HG03460 (cell line): ENCODE measurements at regions not wholly inside any gene's neighbourhood (a gene's known extent, or its start where the extent isn't known, plus 50 kb on each side); places are given as distances from the start of the nearest gene placed in this dataset.

Experiments used
- ATAC-seq: cut with Tn5 transposase; IDR thresholded peaks from one replicate; pipeline ENCODE4 v1.9.1; 2021; ENCODE audit not compliant: unreplicated experiment

GRCh38 chr5:173383711-173384110, 55.5 kb upstream of the STC2 start:
- no peak for ATAC-seq

GRCh38 chr5:173378727-173379126, 50.5 kb upstream of the STC2 start:
- no peak for ATAC-seq
